ENCODE measurements at regions not wholly inside any gene's neighbourhood (a gene's known extent, or its start where the extent isn't known, plus 50 kb on each side); places are given as distances from the start of the nearest gene placed in this dataset.

- no peak for TF ChIP-seq POLR2AphosphoS5 (IDR thresholded peaks at IDR 0.05; ENCODE audit: low read depth, low read length)
- TF ChIP-seq TAF1 (IDR thresholded peaks at IDR 0.05; ENCODE audit: borderline replicate concordance, insufficient read depth, low read length), result no peak
- no peak for TF ChIP-seq SIN3A (IDR thresholded peaks at IDR 0.05; ENCODE audit: borderline replicate concordance, insufficient read depth, low read length)
These were observed 509.8 kb downstream of the CSNK1G3 start for GRCh38 chr5:124021776-124022175.
